GM19238 (cell line): ENCODE measurements at regions not wholly inside any gene's neighbourhood (a gene's known extent, or its start where the extent isn't known, plus 50 kb on each side); places are given as distances from the start of the nearest gene placed in this dataset.
"Not testable (repeated sequence)": the region's sequence is repeated elsewhere in the genome, so short reads cannot be mapped to it uniquely, and the experiment has no call there.

Source experiments
- DNase-seq: peaks from one replicate; pipeline ENCODE4 v3.0.0; 2011; ENCODE audit warnings: low spot score; ENCODE audit not compliant: insufficient read length

GRCh38 chr11:97847730-97848129, 1173.0 kb upstream of the CNTN5 start:
- no peak for DNase-seq

- no peak for DNase-seq
Measured at GRCh38 chr11:97850701-97851100, 1170.0 kb upstream of the CNTN5 start.

GRCh38 chr11:97854357-97854756, 1166.4 kb upstream of the CNTN5 start:
- no peak for DNase-seq

- DNase-seq: no peak
Measured at GRCh38 chr11:97854877-97855276, 1165.9 kb upstream of the CNTN5 start.

- no peak for DNase-seq
Measured at GRCh38 chr11:97856666-97857065, 1164.1 kb upstream of the CNTN5 start.

- DNase-seq: no peak
Measured at GRCh38 chr11:97860237-97860636, 1160.5 kb upstream of the CNTN5 start.

GRCh38 chr11:97862021-97862420, 1158.7 kb upstream of the CNTN5 start:
- no peak for DNase-seq

GRCh38 chr11:97865424-97866012, 1155.2 kb upstream of the CNTN5 start:
- no peak for DNase-seq

- no peak for DNase-seq
Measured at GRCh38 chr11:97871816-97872215, 1148.9 kb upstream of the CNTN5 start.

GRCh38 chr11:97880209-97880608, 1140.5 kb upstream of the CNTN5 start:
- DNase-seq: no peak

- no peak for DNase-seq
Measured at GRCh38 chr11:97883086-97883485, 1137.7 kb upstream of the CNTN5 start.

- DNase-seq: no peak
Measured at GRCh38 chr11:97888641-97889040, 1132.1 kb upstream of the CNTN5 start.

GRCh38 chr11:97890466-97890865, 1130.3 kb upstream of the CNTN5 start:
- DNase-seq: no peak

GRCh38 chr11:97893612-97894011, 1127.1 kb upstream of the CNTN5 start:
- no peak for DNase-seq

- no peak for DNase-seq
Measured at GRCh38 chr11:97894978-97895377, 1125.8 kb upstream of the CNTN5 start.

GRCh38 chr11:97895572-97895971, 1125.2 kb upstream of the CNTN5 start:
- no peak for DNase-seq

- DNase-seq: no peak
Measured at GRCh38 chr11:97902828-97903227, 1117.9 kb upstream of the CNTN5 start.

GRCh38 chr11:97905101-97905500, 1115.6 kb upstream of the CNTN5 start:
- no peak for DNase-seq

- DNase-seq: no peak
Measured at GRCh38 chr11:97905671-97906070, 1115.1 kb upstream of the CNTN5 start.

- DNase-seq: no peak
Measured at GRCh38 chr11:97908354-97908753, 1112.4 kb upstream of the CNTN5 start.

GRCh38 chr11:97909614-97910399, 1110.9 kb upstream of the CNTN5 start:
- DNase-seq: no peak

GRCh38 chr11:97912629-97913028, 1108.1 kb upstream of the CNTN5 start:
- DNase-seq: no peak

- not testable (repeated sequence) for DNase-seq
Measured at GRCh38 chr11:97922933-97923332, 1097.8 kb upstream of the CNTN5 start.
